T-helper 9 cell (primary cell): ENCODE measurements at regions not wholly inside any gene's neighbourhood (a gene's known extent, or its start where the extent isn't known, plus 50 kb on each side); places are given as distances from the start of the nearest gene placed in this dataset.
"Not testable (repeated sequence)": the region's sequence is repeated elsewhere in the genome, so short reads cannot be mapped to it uniquely, and the experiment has no call there.

Experiments used
- DNase-seq: peaks from one replicate; pipeline ENCODE4 v3.0.0-alpha.2; 2020

DNA sequence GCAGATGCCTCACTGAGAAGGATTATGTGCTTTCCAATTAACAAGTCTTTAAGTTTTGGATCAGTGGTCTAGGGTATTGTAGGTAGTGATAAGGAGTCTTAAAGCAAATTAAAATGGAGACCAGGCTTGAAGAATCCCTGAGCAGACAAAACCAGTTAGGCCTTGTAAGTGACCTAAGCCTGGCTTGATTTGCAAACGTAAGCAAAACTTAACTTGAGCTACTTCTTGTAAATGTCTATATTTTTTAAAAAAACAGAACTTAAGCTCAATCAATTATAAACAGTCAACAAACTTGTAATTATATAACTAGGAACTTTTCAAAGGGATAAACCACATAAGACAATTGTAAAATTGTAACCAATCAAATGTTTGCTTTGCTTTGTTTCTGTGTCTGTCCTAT lies 72.7 kb upstream of the NALF2 start:
- no peak for DNase-seq

DNA sequence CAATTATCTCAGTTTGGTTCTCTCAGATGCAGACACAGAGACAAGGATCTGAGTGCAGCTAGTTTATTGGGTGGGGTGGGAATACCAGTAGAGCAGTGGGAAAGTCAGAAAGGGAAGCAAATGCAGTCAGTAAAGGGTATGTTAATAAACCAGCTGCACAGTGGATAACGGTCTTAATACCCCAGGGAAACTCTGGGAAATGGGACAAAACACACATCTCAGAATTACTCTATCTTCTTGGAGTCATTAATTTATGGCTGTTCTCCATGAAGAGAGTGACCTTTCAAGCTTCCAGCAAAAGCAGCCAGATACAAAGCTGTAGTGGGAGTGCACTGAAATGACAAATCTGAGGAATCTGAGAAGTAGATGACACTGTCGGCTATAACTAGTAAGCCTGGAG lies 73.3 kb upstream of the NALF2 start:
- no peak for DNase-seq

GRCh38 chrX:69429339-69430015 lies 74.6 kb upstream of the NALF2 start:
- DNase-seq, result no peak

GRCh38 chrX:69428216-69428615 lies 75.9 kb upstream of the NALF2 start:
- DNase-seq, result no peak

DNA sequence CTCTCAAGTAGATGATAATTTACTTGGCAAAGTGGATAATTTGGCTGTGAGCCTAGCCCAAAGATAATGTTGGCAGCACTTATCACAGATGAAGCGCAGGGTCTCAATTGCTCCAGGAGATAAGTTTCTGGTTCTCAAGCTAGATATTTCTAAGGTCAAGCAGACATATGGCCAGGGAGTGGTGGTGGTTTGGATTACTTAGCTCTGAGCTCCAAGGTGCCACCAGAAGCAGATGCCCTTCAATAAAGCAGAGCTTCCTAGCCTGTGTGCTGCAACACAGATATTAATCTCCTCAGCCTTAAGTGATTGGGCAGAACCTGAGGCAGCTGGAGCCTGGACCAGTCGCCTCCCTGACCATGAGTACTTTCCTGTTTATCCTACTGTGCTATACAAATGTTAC lies 79.2 kb upstream of the NALF2 start:
- DNase-seq, result no peak

DNA sequence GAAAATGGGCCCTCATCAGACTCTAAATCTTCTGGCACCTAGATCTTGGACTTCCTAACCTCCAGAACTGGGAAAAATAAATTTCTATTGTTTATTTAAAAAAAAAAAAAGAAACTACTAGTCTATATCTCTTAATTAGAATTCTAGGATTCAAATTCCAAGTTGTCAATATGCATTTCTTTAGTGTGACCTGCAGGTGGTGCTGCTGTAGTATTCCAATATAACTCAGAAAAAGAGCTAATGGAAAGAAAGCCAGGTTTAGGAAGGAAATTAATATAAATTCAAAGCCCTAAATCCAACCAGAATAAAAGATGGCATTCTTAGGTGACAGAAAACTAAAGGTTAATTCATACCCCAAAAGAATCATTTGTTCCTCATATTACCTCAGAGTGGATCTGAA lies 80.0 kb upstream of the NALF2 start:
- no peak for DNase-seq

GRCh38 chrX:69422208-69422607 lies 81.9 kb upstream of the NALF2 start:
- DNase-seq, result not testable (repeated sequence)

GRCh38 chrX:69415698-69416097 lies 88.4 kb upstream of the NALF2 start:
- no peak for DNase-seq

GRCh38 chrX:69412661-69413060 lies 91.5 kb upstream of the NALF2 start:
- DNase-seq, result no peak

DNA sequence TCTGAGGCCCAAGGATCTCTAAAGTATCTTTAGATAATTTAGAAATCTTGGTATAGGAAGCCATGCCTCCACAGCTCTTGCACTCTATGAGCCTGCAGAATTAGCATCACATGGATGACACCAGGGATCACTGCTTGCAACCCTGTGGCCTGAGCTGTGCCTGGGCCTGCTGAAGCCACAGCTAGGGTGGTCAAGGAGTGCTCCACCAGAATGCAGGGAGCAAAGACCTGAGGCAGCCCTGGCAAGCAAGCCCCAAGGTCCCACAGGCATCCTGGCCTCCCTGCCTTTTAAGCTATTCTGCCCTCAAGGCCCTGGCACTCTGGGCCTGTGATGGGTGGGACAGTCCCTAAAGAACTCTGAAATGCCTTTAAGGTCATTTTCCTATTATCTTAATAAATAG lies 105.2 kb upstream of the NALF2 start:
- DNase-seq, result no peak

DNA sequence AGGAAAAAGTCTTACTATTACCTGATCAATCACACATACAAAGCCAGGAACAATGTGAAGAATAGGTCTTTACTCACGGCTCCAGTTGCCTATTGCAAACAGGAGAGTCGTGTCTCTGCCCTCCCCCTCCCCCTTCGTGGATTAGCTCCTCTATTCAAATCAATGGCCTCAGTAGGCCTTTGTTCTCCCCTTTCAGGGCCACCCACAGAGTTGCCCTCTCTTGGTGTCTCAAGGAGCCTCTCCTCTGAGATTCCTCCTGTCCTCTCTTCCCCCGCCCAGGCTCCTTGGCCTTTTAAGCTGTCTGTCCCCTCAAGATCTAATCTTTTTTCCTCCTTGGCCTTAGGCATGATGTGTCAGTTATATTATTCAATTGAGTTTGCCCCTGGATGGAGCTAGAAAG lies 107.2 kb upstream of the NALF2 start:
- no peak for DNase-seq

DNA sequence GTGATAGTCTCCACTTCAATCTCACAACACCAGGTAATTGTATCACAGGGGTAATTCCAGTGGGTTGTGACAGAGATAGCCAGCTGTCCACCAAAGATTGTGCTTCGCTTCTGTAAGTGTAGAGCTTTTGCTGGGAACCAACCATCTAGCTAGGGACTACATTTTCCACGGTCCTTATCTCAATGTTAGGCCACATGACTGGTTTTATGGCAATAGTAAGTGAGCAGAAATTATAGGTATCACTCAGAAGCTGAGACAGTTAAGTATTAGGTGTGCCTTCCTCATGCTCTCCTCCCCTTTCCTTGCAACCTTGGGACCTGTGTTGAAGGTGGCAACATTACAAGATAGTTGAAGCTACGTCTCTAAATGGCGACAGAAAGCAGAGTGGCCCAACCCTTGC lies 108.8 kb upstream of the NALF2 start:
- DNase-seq, result no peak

DNA sequence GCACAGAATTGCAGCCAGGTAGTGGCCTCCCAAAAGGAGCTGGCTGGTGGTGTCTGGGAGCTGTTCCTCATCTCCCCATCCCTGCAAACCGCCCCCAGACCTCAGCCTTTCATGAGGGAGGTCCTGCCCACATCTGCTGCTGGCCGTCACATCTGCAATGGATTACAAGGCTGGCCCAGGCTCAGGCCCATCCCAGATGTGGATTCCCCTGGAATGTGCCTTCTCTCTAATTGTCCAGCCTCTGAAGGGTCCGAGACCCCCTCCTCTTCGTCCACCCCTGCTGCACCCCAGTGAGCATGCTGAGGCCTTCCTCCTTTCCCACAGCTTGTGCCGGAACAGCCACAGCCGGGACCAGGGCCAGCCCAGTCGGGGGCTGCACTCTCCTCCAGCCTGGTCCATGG lies 115.0 kb upstream of the NALF2 start:
- no peak for DNase-seq

GRCh38 chrX:69388526-69388925 lies 115.6 kb upstream of the NALF2 start:
- DNase-seq, result no peak

GRCh38 chrX:69387567-69388487 lies 116.3 kb upstream of the NALF2 start:
- peak; percentile 17 for DNase-seq

GRCh38 chrX:69386681-69387080 lies 117.4 kb upstream of the NALF2 start:
- DNase-seq, result no peak

DNA sequence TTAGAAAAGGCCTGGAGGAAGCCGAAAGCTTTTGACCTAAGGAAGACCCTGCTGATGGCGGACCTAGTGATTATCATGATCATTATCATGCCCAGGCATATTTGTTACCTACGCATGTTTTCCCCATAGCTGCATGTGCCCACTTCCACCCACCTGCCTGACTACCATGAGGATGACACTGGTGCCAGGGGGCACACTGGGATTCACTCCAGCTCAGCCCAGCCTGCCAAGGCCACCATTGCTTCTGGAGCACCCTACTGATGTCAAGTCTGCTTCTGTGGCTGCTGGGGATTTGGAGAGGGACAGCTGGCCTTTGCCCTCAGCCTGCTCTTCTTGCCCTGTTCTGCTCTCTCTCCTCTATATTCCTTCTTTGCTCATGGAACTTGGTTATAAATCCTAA lies 124.7 kb upstream of the NALF2 start:
- DNase-seq, result no peak

- no peak for DNase-seq
Measured at GRCh38 chrX:69374569-69374968, 129.6 kb upstream of the NALF2 start.

- no peak for DNase-seq
Measured at GRCh38 chrX:69372435-69372834, 131.7 kb upstream of the NALF2 start.

- no peak for DNase-seq
Measured at GRCh38 chrX:69371159-69371558, 133.0 kb upstream of the NALF2 start.

- DNase-seq, result no peak
Measured at GRCh38 chrX:69369999-69370398, 134.1 kb upstream of the NALF2 start.

- no peak for DNase-seq
Measured at GRCh38 chrX:69366183-69366582, 137.9 kb upstream of the NALF2 start.

GRCh38 chrX:69365755-69366154 lies 138.4 kb upstream of the NALF2 start:
- DNase-seq, result no peak

- no peak for DNase-seq
Measured at GRCh38 chrX:69365349-69365748, 138.8 kb upstream of the NALF2 start.
